ENCODE measurements at regions not wholly inside any gene's neighbourhood (a gene's known extent, or its start where the extent isn't known, plus 50 kb on each side); places are given as distances from the start of the nearest gene placed in this dataset.
"Not testable (repeated sequence)": the region's sequence is repeated elsewhere in the genome, so short reads cannot be mapped to it uniquely, and the experiment has no call there.

DNA sequence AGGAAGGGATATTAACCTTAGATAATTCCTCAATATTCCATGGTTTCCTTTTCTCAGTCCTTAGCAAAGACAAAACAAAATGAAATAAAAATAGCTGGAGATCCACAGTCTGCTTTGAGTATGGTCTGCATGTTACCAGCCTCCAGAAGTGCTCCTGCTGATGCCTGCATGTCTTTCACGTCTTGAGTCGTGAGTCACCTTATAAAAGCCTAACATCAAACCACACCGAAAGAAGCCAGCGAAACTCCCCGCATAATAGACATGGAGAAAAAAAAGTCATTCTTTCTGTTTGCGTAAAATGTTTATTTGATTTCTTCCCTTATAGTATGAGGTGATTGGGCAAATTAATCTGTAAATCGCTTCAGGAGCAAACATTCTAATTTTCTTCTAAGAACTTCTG, 380.5 kb downstream of the SLCO4C1 start:
- DNase-seq, result no peak

DNA sequence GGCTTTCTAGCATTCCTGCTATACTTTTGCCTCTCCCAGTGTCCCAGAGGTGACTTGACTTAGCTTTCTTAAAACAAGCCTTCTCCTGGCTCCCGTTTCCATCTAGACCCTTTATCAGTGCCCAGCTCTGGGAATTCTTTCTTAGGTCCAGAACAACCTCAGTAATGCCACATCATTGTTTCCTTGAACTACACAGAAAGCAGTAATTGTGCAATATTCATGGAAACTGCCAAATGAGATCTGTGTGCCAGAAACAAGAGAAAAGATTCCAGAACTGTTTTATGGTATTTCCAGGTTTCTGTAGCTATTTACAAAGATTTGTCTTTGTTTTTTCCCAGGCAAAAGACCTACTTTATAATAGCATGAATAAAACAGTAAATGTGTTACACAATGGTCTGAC, 391.3 kb downstream of the SLCO4C1 start:
- no peak for DNase-seq

DNA sequence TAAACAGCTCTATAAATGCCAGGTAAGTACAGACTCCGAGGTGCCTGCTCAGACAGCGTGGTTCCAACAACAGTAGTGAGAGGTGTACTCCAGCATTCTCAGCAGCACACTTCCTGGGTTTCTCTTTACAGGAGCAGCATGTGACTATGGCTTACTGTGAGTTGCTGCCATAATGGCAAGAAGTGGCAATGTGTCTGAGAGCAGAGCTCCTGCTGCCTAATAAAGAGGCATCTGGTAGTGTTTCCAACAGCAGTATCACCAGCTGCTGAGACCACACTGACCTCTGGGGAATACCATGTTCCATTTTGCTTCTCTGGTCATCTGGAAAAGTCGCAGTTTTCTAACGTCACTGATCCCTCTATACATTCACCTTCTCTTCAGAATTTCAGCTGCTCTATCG, 398.2 kb downstream of the SLCO4C1 start:
- DNase-seq, result no peak

DNA sequence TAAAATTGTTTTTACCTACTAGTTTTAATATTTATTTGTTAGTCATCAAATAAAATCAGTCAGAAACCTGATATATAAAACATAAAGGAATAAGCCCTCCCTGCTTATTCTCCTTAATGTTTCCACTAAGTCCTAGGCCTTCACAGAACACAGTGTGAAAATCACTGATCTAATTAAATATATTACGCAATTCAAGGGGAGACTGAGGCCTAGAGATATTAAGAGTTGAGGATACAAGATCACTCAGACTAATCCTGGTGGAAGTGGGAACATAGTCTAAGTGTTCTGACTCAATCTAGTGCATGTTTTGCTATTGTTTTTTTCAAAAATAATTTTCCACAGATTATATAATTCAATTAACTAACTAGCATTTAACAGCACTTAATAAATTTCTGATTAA, 401.1 kb downstream of the SLCO4C1 start:
- DNase-seq, result no peak

DNA sequence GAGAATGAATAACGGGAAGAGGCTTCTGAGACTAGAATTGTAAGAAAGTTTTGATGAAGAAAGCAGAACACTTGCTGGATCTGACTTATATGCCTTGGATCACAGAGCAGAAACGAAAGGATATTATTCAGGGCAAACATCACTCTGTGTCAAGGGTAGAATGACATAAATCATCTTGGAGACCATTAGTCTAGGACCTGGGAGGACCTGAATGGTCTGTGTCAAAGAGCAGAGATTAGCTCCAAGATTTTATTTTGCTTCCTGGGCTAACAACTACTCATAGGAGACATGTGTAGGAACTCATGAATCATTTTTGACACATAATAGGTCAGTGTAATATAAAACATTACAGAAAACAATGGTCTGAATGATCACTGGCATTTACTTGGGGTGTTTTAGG, 417.9 kb downstream of the SLCO4C1 start:
- no peak for DNase-seq

DNA sequence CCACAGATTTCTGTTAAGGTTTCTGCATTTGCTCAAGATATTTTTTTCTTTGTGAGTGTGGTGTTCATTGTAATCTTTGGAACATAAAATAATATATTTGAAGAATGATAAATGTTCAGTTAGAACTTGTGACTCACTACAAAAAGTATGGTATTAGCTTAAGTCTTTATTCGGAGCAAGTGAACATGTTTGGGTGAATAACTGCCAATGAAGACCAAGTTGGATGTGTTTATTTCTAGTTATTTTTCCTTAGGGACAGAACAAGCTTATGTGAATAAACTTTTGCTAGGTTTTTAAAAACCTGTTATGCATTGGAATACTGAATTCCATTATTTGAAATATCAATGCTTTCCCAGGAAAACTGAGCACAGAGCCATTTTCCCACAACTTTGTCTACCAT, 418.6 kb downstream of the SLCO4C1 start:
- no peak for DNase-seq

DNA sequence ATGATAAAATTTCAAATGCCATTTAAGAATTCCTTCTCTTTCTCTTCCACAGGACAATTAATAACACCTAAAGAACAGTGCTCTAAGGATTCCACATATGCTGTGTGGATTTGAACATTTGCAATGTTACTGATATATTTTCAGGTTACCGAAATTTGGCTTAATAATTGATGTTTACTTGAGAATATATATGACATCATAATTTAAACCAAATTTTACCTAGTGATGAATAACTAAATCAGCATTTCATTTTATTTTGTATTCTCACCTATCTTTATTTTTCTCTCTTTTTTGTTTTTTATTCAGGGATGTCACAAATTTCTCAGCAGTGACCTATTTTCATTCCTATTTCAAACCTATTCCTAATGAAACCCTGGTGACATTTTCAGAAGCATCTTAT, 429.6 kb downstream of the SLCO4C1 start:
- DNase-seq, result no peak

DNA sequence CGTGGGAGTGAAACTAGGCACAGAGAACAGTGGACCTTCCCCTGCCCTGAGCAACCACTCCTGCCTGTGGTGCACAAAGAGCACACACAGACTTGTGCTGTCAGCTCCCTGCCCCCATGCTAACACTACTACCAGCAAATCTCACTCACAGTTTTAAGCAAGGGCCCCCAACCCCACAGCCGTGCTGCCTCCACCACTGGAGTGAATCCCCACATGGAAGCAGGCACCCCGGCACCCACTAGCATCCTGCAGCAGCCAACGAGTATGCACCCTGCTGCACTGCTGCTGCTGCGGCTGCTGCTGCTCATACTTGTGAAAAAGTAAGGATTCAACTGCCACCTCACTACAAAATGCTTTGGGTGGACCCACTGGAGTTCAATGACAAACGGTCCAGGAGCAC, 435.5 kb downstream of the SLCO4C1 start:
- DNase-seq, result no peak

DNA sequence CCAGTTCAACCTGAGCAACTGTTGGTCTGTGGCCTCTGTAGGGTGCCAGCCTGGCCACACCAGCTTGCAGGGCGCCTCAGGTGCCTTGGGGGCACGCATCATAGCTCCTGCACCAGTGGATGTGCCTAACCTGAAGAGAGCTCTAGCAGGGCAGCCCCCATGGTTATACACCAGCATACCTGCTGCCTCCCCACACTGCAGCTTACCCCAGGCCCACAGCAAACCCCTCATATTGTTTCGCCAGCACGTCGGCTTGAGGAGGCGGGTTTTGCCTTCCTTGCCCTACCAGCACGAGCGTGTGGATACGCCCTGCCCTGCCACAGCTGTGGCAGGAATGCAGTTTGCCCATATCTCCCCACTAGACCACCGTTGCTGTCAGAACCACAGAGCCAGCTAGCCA, 435.9 kb downstream of the SLCO4C1 start:
- no peak for DNase-seq

DNA sequence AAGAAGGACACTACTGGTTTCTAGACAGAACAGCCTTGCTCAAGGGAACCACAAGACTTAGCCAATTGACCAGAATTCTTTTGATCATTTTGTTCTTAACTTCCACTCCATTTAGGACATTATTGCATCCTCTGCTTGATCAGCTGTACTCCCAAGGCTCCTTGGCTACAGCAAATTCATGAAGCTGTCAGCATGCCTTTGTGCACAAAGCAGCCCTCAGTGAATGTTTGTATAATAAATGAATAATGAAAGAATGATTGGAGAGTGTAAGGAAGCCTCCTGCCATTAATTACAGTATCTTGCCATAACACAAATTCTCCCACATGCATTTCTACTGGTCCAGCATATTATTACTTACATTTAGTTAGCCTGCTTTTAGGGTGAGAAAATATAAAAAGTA, 449.6 kb downstream of the SLCO4C1 start:
- no peak for DNase-seq

DNA sequence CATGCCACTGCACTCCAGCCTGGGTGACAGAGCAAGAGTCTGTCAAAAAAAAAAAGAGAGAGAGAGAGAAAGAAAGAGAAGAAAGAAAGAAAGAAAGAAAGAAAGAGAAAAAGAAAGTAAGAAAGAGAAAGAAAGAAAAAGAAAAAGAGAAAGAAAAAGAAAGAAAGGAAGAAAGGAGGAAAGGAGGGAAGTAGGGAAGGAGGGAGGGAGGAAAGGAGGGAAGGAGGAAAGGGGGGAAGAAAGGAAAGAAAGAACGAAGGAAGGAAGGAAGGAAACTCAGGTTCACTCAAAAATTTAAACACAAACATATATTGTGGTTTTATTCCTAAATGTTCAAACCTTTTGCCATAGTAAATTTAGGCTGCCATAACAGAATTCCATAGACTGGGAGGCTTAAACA, 453.0 kb downstream of the SLCO4C1 start:
- DNase-seq, result no peak

DNA sequence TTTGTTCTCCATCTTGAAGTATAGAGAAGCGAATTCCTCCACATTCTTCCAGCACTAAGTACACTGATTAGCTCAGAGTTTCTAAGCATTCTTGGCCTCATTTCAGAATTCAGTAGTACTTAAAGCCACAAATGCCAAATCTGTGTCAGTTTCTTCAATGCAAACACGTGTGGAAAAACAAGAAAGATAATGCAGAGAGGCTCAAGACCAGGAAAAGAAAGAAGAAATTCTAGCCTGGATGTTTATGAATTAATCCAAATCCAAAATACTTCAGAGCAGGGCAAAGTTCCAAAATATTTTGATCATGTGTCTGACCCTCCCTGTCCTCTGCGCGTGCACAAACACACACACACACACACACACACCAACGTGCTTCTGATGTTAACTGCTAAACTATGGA, 457.6 kb downstream of the SLCO4C1 start:
- no peak for DNase-seq

DNA sequence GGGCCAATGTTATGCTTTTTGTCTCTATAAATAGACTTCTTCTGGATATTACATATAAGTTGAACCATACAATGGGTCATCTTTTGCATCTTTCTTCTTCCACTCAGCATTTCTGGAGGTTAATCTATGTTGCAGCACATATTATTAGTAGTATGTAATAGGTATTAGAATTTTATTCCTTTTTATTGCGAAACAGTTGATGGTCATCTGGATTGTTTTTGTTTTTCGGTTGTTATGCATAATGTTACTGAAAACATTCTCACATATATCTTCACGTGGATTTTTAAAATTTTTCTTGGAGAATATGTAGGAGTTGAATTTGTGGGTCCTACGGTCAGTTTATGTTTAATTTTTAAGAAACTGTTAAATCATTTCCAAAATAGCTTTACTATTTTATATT, 466.8 kb downstream of the SLCO4C1 start:
- no peak for DNase-seq

DNA sequence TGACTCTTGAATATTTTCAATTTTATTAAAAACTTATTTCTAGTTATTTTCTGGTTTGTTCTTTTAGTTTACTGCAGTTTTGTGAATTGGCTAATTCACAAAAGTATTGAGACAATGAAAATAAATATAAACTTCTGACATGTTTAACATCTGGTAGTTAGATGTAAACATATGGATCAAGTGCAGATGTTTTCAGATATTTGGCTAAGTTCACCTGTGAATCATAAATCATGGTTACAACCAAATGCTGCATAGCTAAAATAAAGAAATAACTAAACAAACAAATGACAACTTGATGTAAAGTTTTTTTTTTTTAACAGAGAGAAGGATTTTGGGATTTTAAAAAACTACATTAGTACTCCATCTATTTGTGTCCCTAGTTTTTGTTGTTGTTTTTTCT, 484.6 kb downstream of the SLCO4C1 start:
- DNase-seq, result no peak

DNA sequence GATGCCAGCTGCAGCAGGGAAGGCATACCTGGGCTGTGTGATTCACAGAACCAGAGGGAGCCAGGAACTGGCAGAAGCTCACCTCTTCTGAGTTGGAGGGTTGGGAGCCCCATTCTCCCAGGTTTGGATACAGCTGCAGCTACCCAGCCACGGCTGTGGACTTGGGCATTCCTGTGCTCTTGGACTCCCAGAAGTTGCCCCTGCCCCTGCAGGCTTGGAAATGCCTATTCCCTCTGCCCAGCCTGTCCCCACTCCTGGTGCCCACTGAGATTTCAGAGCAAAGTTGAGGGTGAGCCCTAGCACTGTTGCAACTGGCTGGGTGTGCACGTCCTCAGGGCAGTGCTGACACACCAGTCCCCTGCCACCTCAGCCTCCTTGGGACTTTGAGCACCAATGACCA, 489.7 kb downstream of the SLCO4C1 start:
- DNase-seq, result no peak

DNA sequence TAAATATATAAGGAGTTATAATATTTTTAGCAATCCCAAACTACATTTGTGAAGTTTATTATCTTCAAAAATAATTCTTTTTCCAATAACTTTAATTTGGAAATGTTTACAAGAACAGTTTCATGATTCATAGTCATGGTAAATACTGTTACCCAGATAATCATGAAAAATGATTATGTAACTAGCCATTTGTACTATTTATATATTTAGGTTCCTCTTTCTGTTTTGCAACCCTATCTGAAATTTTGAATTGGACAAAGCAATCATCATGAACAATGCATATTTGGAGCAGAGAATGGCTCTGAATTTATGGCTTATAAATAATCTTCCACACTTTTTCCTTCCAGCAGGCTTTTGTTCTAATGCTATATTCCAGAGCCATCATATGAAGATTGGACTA, 499.7 kb downstream of the SLCO4C1 start:
- DNase-seq, result no peak

DNA sequence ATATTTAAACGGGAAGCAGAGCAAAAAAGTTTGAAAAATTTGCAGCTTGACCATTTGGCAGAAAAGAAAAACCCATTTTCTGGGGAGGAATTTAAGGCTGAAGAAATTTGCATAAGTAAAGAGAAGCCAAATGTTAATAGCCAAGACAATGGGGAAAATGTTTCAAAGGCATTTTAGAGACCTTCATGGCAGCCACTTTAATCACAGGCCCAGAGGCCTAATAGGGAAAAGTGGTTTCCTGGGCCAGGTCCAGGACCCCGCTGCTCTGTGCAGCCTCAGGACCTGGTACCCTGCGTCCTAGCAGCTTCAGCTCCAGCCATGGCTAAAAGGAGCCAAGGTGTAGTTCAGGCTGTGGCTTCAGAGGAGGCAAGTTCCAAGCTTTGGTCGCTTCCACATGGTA, 507.3 kb downstream of the SLCO4C1 start:
- no peak for DNase-seq

DNA sequence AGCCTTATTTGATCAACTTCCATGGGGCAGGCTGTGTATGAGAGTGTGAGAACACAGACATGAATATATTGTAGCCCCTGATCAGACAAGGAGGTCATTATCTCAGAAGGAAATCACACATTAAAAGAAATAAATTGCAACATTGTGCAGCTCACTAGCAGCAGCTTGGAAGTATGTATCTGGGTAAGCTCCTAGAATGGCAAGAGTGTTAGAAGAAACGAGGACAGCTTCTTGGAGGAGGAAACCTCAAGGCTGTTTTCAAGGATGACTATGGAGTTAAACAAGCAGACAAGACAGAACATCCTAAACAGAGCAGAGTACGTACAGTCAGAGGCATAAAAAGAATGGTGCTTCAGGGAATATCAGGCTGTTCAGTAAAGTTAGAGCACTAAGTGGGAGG, 511.0 kb downstream of the SLCO4C1 start:
- no peak for DNase-seq

DNA sequence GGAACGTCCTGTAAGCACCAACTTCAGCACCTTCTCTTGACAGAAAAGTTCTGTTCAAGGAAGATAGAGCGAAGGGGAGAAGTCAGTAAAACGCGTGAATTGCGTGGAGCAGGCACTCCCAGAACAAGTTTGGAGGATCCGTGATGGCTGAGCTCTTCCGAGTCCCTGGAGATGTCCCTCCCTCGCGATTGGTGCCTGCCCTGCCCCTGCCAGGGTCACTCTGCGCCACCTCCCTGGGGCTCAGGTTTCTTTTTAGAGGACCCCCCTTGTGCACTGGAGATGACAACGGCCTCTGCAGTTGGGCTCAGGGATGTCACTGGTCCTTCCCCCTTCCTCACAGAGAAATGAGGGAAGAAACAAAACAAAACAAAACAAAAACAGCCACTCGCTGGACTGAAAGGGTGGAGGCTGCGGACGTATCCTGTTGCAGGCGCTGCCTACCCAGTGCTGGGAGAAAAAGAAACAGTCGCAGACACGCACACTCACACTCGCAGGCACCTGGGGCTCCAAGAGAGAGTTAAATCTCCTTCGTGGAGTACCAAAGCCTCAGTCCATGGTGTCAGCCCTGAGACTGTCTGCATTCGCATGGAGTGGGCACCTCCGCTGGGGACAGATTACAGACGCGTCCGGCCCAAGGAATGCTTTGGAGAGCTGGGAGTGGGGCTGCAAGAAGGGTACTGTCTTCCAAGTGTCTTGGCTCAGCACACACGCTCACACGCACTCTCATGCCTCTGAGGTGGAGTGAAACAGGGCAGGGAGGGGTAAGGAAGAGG, 512.7 kb downstream of the SLCO4C1 start:
- no peak for DNase-seq

DNA sequence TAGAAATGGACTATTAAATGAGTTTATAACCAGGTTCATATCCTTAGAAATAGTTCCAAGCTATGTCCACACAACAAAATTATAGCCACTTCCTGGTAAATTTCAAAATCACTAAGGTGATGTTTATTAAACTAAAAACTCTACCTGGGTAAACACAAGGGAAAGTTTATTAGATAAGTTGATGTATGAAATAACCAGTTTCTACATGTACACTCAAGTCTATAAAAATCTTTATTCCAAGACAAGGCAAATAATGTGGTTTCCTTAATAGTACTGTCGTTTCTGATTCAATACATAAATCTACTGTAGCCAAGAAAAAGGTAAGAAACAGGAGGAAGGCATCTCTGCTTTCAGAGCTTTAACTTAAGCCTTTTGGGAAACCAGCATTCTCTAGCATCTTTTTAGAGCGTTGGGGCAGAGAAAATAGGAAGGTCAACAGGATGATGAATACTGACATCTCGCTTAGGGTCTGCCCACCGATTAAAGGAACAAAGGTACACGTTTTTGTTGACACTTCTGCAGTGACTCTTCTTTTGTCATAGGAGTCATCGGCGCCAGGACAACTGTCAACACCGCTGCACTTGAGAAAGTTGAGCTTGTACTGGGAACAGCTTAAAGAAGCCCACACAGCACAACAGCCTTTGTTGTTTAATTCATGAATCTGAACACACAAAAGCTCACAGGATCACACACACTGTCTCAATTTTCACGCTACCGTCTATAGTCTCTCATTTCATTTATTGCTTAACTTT, 513.6 kb downstream of the SLCO4C1 start:
- DNase-seq, result no peak

DNA sequence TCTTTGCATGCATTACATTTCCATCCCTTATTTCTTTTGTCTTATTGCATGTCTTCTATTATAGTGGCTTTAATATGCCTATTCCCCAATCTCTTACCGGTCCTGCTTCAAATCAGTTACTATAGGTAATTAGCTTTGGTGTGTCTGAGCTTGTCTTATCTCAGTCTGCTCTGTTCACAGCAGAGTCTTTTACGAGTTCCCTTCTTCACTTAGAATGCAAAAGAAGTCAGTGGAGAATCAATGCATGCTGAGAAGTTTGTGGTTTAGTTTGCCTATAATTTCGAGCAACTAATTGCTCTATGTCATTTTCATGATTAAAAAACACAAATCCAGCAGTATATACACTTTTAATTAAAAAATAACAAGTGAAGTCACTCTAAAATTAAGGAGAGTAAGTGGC, 545.0 kb downstream of the SLCO4C1 start:
- no peak for DNase-seq

DNA sequence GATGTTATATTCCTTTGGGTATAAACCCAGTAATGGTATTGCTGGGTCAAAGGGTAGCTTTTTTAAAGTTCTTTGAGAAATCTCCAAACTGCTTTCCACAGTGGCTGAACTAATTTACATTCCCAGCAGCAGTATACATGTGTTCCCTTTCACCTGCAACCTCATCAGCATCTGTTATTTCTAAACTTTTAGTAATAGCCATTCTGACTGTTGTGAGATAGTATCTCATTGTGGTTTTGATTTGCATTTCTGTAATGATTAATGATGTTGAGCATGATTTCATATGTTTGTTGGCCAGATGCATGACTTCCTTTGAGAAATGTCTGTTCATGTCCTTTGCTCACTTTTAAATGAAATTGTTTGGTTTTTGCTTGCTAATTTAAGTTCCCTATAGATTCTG, 553.1 kb downstream of the SLCO4C1 start:
- not testable (repeated sequence) for DNase-seq

DNA sequence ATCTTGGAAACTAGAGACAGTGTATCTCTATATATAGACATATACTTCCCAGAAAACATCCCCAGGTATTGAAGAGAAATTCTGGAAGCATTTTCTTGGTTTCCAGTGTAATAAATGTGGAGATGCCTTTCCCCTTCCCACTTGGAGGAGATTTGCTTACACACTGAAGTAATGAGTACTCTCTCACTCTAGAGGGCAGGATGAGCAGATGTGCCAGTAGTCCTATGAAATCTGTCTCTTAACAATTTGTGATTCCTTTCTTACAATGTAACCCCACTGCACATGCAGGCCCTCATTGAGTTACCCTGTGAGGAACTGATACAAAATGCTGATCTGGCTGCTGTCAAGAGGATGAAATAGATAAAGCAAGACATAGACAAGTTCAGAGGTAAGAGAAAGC, 567.2 kb downstream of the SLCO4C1 start:
- peak in 1 of 2 experiments; percentile 30 for DNase-seq

DNA sequence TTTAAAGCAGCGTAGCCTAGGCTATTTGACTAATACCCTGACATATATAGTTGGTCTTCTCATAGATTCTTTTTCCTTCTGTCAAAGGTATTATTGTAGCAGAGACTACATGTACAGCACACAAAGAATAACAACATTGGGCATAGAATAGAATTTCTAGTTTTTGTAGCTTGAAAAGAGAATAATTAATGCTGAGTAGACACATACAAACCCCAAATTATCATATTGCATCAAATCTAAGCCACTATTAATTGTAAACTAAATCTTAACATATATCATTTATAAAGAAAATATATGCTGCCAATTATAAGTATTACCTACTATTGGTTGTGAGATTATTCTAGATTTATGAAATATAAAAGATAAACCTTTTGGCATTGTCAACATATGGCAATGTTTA, 574.5 kb downstream of the SLCO4C1 start:
- no peak for DNase-seq

DNA sequence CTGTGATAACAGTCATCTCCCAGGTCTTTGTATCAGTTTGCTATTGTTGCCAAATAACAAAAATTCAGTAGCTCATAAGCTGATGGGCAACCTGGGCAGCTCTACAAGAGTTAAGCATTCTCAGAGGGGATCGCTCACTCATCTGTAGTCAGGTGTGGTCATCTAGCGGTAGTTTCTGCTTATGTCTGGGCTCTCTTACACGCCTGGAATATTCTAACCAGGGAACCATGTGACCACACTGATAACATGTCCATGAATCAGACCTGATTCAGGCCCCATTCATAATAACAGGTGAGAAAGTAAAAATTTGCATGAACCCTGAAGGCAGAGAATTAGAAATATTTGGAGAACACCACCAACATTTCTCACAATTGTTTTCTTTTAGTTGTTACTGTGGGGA, 576.1 kb downstream of the SLCO4C1 start:
- no peak for DNase-seq
